ENCODE measurements at regions not wholly inside any gene's neighbourhood (a gene's known extent, or its start where the extent isn't known, plus 50 kb on each side); places are given as distances from the start of the nearest gene placed in this dataset.

- in situ Hi-C loops (cut with MboI; ENCODE audit: low sequenced_read_pairs) = no loop called here
- no peak overlapping the region for H2AK9ac ChIP-seq (replicated peaks; ENCODE audit: low read depth, low read length, poor library complexity)
- dilution Hi-C loops (cut with HindIII; ENCODE audit: low sequenced_read_pairs, unreplicated experiment) = no loop called here
- H4K20me1 ChIP-seq (ENCODE audit: insufficient read depth, low read length) = no peaks in the 10 kb centered on the region
- TF ChIP-seq CTCF (conservative IDR thresholded peaks at IDR 0.05; ENCODE audit: low read depth, low read length) = no peak
- TF ChIP-seq CHD1 (IDR thresholded peaks at IDR 0.05; ENCODE audit: low read depth, low read length) = no peak
- TF ChIP-seq, protein P1, sequence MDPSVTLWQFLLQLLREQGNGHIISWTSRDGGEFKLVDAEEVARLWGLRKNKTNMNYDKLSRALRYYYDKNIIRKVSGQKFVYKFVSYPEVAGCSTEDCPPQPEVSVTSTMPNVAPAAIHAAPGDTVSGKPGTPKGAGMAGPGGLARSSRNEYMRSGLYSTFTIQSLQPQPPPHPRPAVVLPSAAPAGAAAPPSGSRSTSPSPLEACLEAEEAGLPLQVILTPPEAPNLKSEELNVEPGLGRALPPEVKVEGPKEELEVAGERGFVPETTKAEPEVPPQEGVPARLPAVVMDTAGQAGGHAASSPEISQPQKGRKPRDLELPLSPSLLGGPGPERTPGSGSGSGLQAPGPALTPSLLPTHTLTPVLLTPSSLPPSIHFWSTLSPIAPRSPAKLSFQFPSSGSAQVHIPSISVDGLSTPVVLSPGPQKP (IDR thresholded peaks at IDR 0.05; ENCODE audit: borderline replicate concordance, low read depth, low read length) = no peak
- no peak for TF ChIP-seq RAD21 (IDR thresholded peaks at IDR 0.05; ENCODE audit: low read length)
- TF ChIP-seq, protein P2, sequence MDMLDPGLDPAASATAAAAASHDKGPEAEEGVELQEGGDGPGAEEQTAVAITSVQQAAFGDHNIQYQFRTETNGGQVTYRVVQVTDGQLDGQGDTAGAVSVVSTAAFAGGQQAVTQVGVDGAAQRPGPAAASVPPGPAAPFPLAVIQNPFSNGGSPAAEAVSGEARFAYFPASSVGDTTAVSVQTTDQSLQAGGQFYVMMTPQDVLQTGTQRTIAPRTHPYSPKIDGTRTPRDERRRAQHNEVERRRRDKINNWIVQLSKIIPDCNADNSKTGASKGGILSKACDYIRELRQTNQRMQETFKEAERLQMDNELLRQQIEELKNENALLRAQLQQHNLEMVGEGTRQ (IDR thresholded peaks at IDR 0.05; ENCODE audit: low read depth, low read length) = no peak
- TF ChIP-seq MAFK (IDR thresholded peaks at IDR 0.05; ENCODE audit: low read depth, low read length) = no peak
- no peak for TF ChIP-seq MXI1 (IDR thresholded peaks at IDR 0.05; ENCODE audit: borderline replicate concordance, low read depth, low read length)
- TF ChIP-seq BHLHE40 (IDR thresholded peaks at IDR 0.05; ENCODE audit: low read depth, low read length) = no peak
- TF ChIP-seq RCOR1 (IDR thresholded peaks at IDR 0.05; ENCODE audit: insufficient replicate concordance, low read length) = no peak
- TF ChIP-seq NFE2L2 (IDR thresholded peaks at IDR 0.05; ENCODE audit: low read depth, low read length) = no peak
- TF ChIP-seq FOS (IDR thresholded peaks at IDR 0.05; ENCODE audit: low read depth, low read length) = no peak
- TF ChIP-seq POLR2A (IDR thresholded peaks at IDR 0.05; ENCODE audit: low read depth, low read length) = no peak
- no peak for TF ChIP-seq CEBPB (IDR thresholded peaks at IDR 0.05; ENCODE audit: low read depth, low read length)
- no peak for TF ChIP-seq SMC3 (IDR thresholded peaks at IDR 0.05; ENCODE audit: low read depth, low read length)
- no peak for TF ChIP-seq MAZ (IDR thresholded peaks at IDR 0.05; ENCODE audit: borderline replicate concordance, low read depth, low read length)
- no peak for TF ChIP-seq RFX5 (IDR thresholded peaks at IDR 0.05; ENCODE audit: low read depth, low read length)
- H3K36me3 ChIP-seq (ENCODE audit: control insufficient read depth, insufficient read depth, low read length) = no peaks in the 10 kb centered on the region
- DNase-seq (no peak), ATAC-seq (ENCODE audit: low read depth) (no peak)
- no peak overlapping the region for H4K8ac ChIP-seq (ENCODE audit: low read depth in 2 of 2, low read length in 2 of 2)
- H3K14ac ChIP-seq (replicated peaks; ENCODE audit: low read depth, low read length) = no peak overlapping the region
- no peaks in the 10 kb centered on the region for H3K9me1 ChIP-seq (ENCODE audit: insufficient read depth, low read length)
- ChIA-PET CTCF (no interaction called here), POLR2A (ENCODE audit: unreplicated experiment) (interaction anchor here (0.7 kb wide), 1 partner anchor 150 kb away, joined by 11 read pairs; no protein-coding TSS in a partner anchor)
- H3K9ac ChIP-seq (ENCODE audit: low read depth, low read length) = no peak overlapping the region
- no CpG with 5 or more reads among the region's 3 CpGs for WGBS, 2 experiments (ENCODE audit: extremely low coverage in 2 of 2, insufficient read length in 1 of 2)
- no peak overlapping the region for H4K5ac ChIP-seq (ENCODE audit: low read depth, low read length)
- no peak overlapping the region for H3K56ac ChIP-seq (ENCODE audit: extremely low read depth, insufficient read depth, low read length)
- H3K4me3 ChIP-seq (ENCODE audit: insufficient read depth, low read depth, low read length) = no peak overlapping the region
- no peak overlapping the region for H2BK20ac ChIP-seq (ENCODE audit: low read depth, low read length)
- H2AFZ ChIP-seq (replicated peaks; ENCODE audit: low read length, poor library complexity) = no peak overlapping the region
- no peak overlapping the region for H3K4me2 ChIP-seq (ENCODE audit: low read depth, low read length)
- no peak overlapping the region for H2AK5ac ChIP-seq (ENCODE audit: low read depth, low read length)
- no peaks in the 10 kb centered on the region for H3K27me3 ChIP-seq (ENCODE audit: control insufficient read depth, insufficient read depth, low read length)
- no peak overlapping the region for H2BK5ac ChIP-seq (ENCODE audit: low read depth, low read length, poor library complexity, severe bottlenecking)
- no peak overlapping the region for H3K27ac ChIP-seq (ENCODE audit: insufficient read depth, low read length)
- BruUV-seq (replicated peaks) = no TSS peak
- H4K91ac ChIP-seq (ENCODE audit: insufficient read depth, low read depth, low read length) = no peak overlapping the region
- H3K9me3 ChIP-seq (ENCODE audit: control insufficient read depth, insufficient read depth, low read length) = no peaks in the 10 kb centered on the region
- no peak overlapping the region for H3K23ac ChIP-seq (ENCODE audit: low read depth, low read length)
- H3K4me1 ChIP-seq (ENCODE audit: control insufficient read depth, insufficient read depth, low read length) = no peaks in the 10 kb centered on the region
- no peak overlapping the region for H3K18ac ChIP-seq (ENCODE audit: low read depth, low read length)
- H3K4ac ChIP-seq (ENCODE audit: low read depth, low read length) = no peak overlapping the region
- intact Hi-C loops (cut with micrococcal nuclease) = no loop called here
- no peak overlapping the region for H2BK15ac ChIP-seq (ENCODE audit: low read depth, low read length)
- no peaks in the 10 kb centered on the region for H3K79me1 ChIP-seq (ENCODE audit: low read depth in 1 of 2, low read length in 2 of 2)
- H2BK120ac ChIP-seq (ENCODE audit: low read depth, low read length) = no peak overlapping the region
Measured at GRCh38 chr14:42470427-42470719, 863.7 kb downstream of the LRFN5 start.
